IgD-negative memory B cell (primary cell): ENCODE measurements at regions not wholly inside any gene's neighbourhood (a gene's known extent, or its start where the extent isn't known, plus 50 kb on each side); places are given as distances from the start of the nearest gene placed in this dataset.
A peak's percentile ranks its signal among the peaks of the same experiment; 100 is the strongest.

Experiments
- H3K27ac Mint-ChIP-seq, 3 donors: one replicate each; pipeline ENCODE4 v1.8.0; 2020 to 2022; ENCODE audit warnings: mild to moderate bottlenecking in 3 of 3, mixed read lengths in 3 of 3, moderate library complexity in 1 of 3
- H3K27me3 Mint-ChIP-seq: one replicate; pipeline ENCODE4 v1.8.0; 2021; ENCODE audit warnings: mixed read lengths
- H3K36me3 Mint-ChIP-seq: one replicate; pipeline ENCODE4 v1.8.0; 2020; ENCODE audit warnings: mild to moderate bottlenecking, mixed read lengths
- H3K4me1 Mint-ChIP-seq, 3 donors: one replicate each; pipeline ENCODE4 v1.8.0; 2020 to 2022; ENCODE audit warnings: mixed read lengths in 3 of 3, mild to moderate bottlenecking in 1 of 3
- H3K4me3 Mint-ChIP-seq, 4 donors: one replicate each; pipeline ENCODE4 v1.8.0; 2020 to 2022; ENCODE audit warnings: mild to moderate bottlenecking in 4 of 4, mixed read lengths in 4 of 4, moderate library complexity in 3 of 4
- H3K9me3 Mint-ChIP-seq, 3 donors: one replicate each; pipeline ENCODE4 v1.8.0; 2020 to 2021; ENCODE audit warnings: mixed read lengths in 3 of 3, mild to moderate bottlenecking in 1 of 3

GRCh38 chr16:5449901-5450300 is 352.3 kb upstream of the EEF2KMT start:
- Mint-ChIP-seq H3K9me3 (peaks cover 0 to 10% (median 5%) of the 10 kb centered on the region in 3 donors), H3K36me3 (no peaks in the 10 kb centered on the region), H3K27me3 (peaks cover 2% of the 10 kb centered on the region), H3K4me1 (no peaks in the 10 kb centered on the region), H3K27ac (no peak overlapping the region), H3K4me3 (no peak overlapping the region)

- peaks cover 0 to 9% (median 6%) of the 10 kb centered on the region in 3 donors for H3K9me3 Mint-ChIP-seq
- peaks cover 2% of the 10 kb centered on the region for H3K27me3 Mint-ChIP-seq
- H3K4me1 Mint-ChIP-seq: no peaks in the 10 kb centered on the region
- H3K4me3 Mint-ChIP-seq: no peak overlapping the region
- H3K36me3 Mint-ChIP-seq: no peaks in the 10 kb centered on the region
- H3K27ac Mint-ChIP-seq: peak overlapping the region in 1 of 3 donors; percentile 46
Observed at GRCh38 chr16:5448798-5449197, 351.2 kb upstream of the EEF2KMT start.

- Mint-ChIP-seq H3K4me3 (no peak overlapping the region), H3K27me3 (peaks cover 2% of the 10 kb centered on the region), H3K9me3 (peaks cover 0 to 8% (median 8%) of the 10 kb centered on the region in 3 donors), H3K36me3 (no peaks in the 10 kb centered on the region), H3K27ac (peak overlapping the region in 1 of 3 donors; percentile 39), H3K4me1 (no peaks in the 10 kb centered on the region)
Observed at GRCh38 chr16:5447734-5448133, 350.1 kb upstream of the EEF2KMT start.

- Mint-ChIP-seq H3K9me3 (peaks cover 3 to 14% (median 8%) of the 10 kb centered on the region in 3 donors), H3K27ac (no peak overlapping the region), H3K36me3 (no peaks in the 10 kb centered on the region)
Observed at GRCh38 chr16:5446623-5447240, 349.1 kb upstream of the EEF2KMT start.

GRCh38 chr16:5444189-5444588 is 346.6 kb upstream of the EEF2KMT start:
- Mint-ChIP-seq H3K27ac (no peak overlapping the region), H3K9me3 (peaks cover 7 to 22% (median 9%) of the 10 kb centered on the region in 3 donors), H3K36me3 (peaks cover 4% of the 10 kb centered on the region), H3K27me3 (peaks cover under 1% of the 10 kb centered on the region), H3K4me1 (no peaks in the 10 kb centered on the region), H3K4me3 (no peak overlapping the region)

More at GRCh38 chr16:5446623-5447240, 349.1 kb upstream of the EEF2KMT start:
- Mint-ChIP-seq H3K4me3 (no peak overlapping the region), H3K4me1 (no peaks in the 10 kb centered on the region), H3K27me3 (peaks cover 2% of the 10 kb centered on the region)

GRCh38 chr16:5442986-5443385 is 345.4 kb upstream of the EEF2KMT start:
- Mint-ChIP-seq H3K9me3 (peaks cover 10 to 35% (median 13%) of the 10 kb centered on the region in 3 donors), H3K4me3 (no peak overlapping the region), H3K27me3 (no peaks in the 10 kb centered on the region), H3K36me3 (peaks cover 4% of the 10 kb centered on the region), H3K4me1 (no peaks in the 10 kb centered on the region), H3K27ac (no peak overlapping the region)

GRCh38 chr16:5442054-5442453 is 344.5 kb upstream of the EEF2KMT start:
- peaks cover 8 to 37% (median 14%) of the 10 kb centered on the region in 3 donors for H3K9me3 Mint-ChIP-seq
- peak overlapping the region in 1 of 4 donors; percentile 7 for H3K4me3 Mint-ChIP-seq
- peaks cover 4% of the 10 kb centered on the region for H3K36me3 Mint-ChIP-seq
- H3K4me1 Mint-ChIP-seq: no peaks in the 10 kb centered on the region
- H3K27ac Mint-ChIP-seq: no peak overlapping the region
- no peaks in the 10 kb centered on the region for H3K27me3 Mint-ChIP-seq

- no peaks in the 10 kb centered on the region for H3K27me3 Mint-ChIP-seq
- peaks cover 6 to 32% (median 14%) of the 10 kb centered on the region in 3 donors for H3K9me3 Mint-ChIP-seq
- peaks cover 4% of the 10 kb centered on the region for H3K36me3 Mint-ChIP-seq
- no peaks in the 10 kb centered on the region for H3K4me1 Mint-ChIP-seq
- H3K4me3 Mint-ChIP-seq: no peak overlapping the region
- H3K27ac Mint-ChIP-seq: no peak overlapping the region
Observed at GRCh38 chr16:5438591-5438990, 341.0 kb upstream of the EEF2KMT start.

GRCh38 chr16:5433587-5433986 is 336.0 kb upstream of the EEF2KMT start:
- Mint-ChIP-seq H3K4me3 (no peak overlapping the region), H3K4me1 (no peaks in the 10 kb centered on the region), H3K36me3 (no peaks in the 10 kb centered on the region), H3K27me3 (no peaks in the 10 kb centered on the region), H3K27ac (no peak overlapping the region), H3K9me3 (peaks cover 2 to 9% (median 4%) of the 10 kb centered on the region in 3 donors)

- no peaks in the 10 kb centered on the region for H3K4me1 Mint-ChIP-seq
- no peaks in the 10 kb centered on the region for H3K36me3 Mint-ChIP-seq
- no peaks in the 10 kb centered on the region for H3K27me3 Mint-ChIP-seq
- no peak overlapping the region for H3K27ac Mint-ChIP-seq
- no peak overlapping the region for H3K4me3 Mint-ChIP-seq
- H3K9me3 Mint-ChIP-seq: no peaks in the 10 kb centered on the region
Observed at GRCh38 chr16:5432166-5432565, 334.6 kb upstream of the EEF2KMT start.

- Mint-ChIP-seq H3K36me3 (no peaks in the 10 kb centered on the region), H3K27ac (no peak overlapping the region), H3K4me3 (no peak overlapping the region), H3K4me1 (no peaks in the 10 kb centered on the region), H3K9me3 (no peaks in the 10 kb centered on the region), H3K27me3 (no peaks in the 10 kb centered on the region)
Observed at GRCh38 chr16:5430598-5430997, 333.0 kb upstream of the EEF2KMT start.

- Mint-ChIP-seq H3K27me3 (no peaks in the 10 kb centered on the region), H3K4me1 (peaks cover 0 to under 1% (median 0%) of the 10 kb centered on the region in 3 donors), H3K27ac (no peak overlapping the region), H3K4me3 (no peak overlapping the region), H3K9me3 (no peaks in the 10 kb centered on the region), H3K36me3 (no peaks in the 10 kb centered on the region)
Observed at GRCh38 chr16:5428932-5429331, 331.3 kb upstream of the EEF2KMT start.

- no peak overlapping the region for H3K4me3 Mint-ChIP-seq
- H3K27ac Mint-ChIP-seq: no peak overlapping the region
- H3K4me1 Mint-ChIP-seq: peaks cover 0 to 1% (median 0%) of the 10 kb centered on the region in 3 donors
- H3K9me3 Mint-ChIP-seq: no peaks in the 10 kb centered on the region
- H3K27me3 Mint-ChIP-seq: no peaks in the 10 kb centered on the region
- no peaks in the 10 kb centered on the region for H3K36me3 Mint-ChIP-seq
Observed at GRCh38 chr16:5427571-5427970, 330.0 kb upstream of the EEF2KMT start.

GRCh38 chr16:5422643-5423496 is 325.3 kb upstream of the EEF2KMT start:
- Mint-ChIP-seq H3K27me3 (no peaks in the 10 kb centered on the region), H3K9me3 (peaks cover 0 to 5% (median 0%) of the 10 kb centered on the region in 3 donors), H3K36me3 (peaks cover 1% of the 10 kb centered on the region), H3K4me3 (no peak overlapping the region), H3K4me1 (peaks cover 0 to 1% (median 0%) of the 10 kb centered on the region in 3 donors), H3K27ac (no peak overlapping the region)

GRCh38 chr16:5422047-5422446 is 324.5 kb upstream of the EEF2KMT start:
- Mint-ChIP-seq H3K36me3 (peaks cover 1% of the 10 kb centered on the region), H3K27ac (no peak overlapping the region), H3K9me3 (peaks cover 0 to 5% (median 5%) of the 10 kb centered on the region in 3 donors), H3K4me1 (peaks cover 0 to 1% (median 0%) of the 10 kb centered on the region in 3 donors), H3K27me3 (peaks cover 2% of the 10 kb centered on the region), H3K4me3 (no peak overlapping the region)
